ENCODE measurements at regions not wholly inside any gene's neighbourhood (a gene's known extent, or its start where the extent isn't known, plus 50 kb on each side); places are given as distances from the start of the nearest gene placed in this dataset.

DNA sequence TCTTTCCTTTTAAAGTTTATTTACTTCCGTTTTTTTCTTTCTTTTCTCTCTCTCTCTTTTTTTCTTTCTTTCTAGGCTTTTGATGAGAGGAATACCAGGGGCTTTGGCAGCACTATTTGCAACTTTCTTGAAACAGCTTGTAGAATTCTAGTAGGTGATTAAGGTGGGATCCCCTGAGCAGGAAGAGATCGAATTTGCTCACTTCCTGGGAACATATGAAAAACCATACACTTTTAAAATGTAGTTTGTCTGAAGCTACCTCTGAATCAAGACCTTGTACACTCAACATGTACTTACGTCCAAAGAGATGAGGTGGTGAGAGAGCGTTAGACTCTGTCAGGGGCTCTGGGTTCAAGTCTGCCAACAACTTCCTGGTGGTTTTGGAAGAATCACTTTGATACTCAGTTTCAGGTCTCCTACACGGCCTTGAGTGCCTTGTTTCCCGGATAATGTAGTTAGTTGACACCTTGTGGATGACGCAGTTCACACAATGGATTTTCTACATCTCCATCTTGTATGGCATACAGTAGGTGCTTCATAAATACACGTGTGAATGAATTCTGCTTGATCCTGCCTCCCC is 229.1 kb downstream of the MYCN start:
- TF ChIP-seq, protein P1, sequence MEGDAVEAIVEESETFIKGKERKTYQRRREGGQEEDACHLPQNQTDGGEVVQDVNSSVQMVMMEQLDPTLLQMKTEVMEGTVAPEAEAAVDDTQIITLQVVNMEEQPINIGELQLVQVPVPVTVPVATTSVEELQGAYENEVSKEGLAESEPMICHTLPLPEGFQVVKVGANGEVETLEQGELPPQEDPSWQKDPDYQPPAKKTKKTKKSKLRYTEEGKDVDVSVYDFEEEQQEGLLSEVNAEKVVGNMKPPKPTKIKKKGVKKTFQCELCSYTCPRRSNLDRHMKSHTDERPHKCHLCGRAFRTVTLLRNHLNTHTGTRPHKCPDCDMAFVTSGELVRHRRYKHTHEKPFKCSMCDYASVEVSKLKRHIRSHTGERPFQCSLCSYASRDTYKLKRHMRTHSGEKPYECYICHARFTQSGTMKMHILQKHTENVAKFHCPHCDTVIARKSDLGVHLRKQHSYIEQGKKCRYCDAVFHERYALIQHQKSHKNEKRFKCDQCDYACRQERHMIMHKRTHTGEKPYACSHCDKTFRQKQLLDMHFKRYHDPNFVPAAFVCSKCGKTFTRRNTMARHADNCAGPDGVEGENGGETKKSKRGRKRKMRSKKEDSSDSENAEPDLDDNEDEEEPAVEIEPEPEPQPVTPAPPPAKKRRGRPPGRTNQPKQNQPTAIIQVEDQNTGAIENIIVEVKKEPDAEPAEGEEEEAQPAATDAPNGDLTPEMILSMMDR (IDR thresholded peaks at IDR 0.05), result no peak
- TF ChIP-seq POLR2A (IDR thresholded peaks at IDR 0.05), result no peak
